Fibroblast of pulmonary artery (primary cell): ENCODE measurements at regions not wholly inside any gene's neighbourhood (a gene's known extent, or its start where the extent isn't known, plus 50 kb on each side); places are given as distances from the start of the nearest gene placed in this dataset.

ENCODE experiments used
- DNase-seq: peaks from one replicate; pipeline ENCODE4 v3.0.0-alpha.2; 2010; ENCODE audit warnings: low read depth
- H3K4me3 ChIP-seq: replicated peaks from 2 replicates; pipeline ENCODE4 v1.5.1; 2011; ENCODE audit warnings: low read depth, mild to moderate bottlenecking, control low read depth, low read length, moderate library complexity
- CTCF ChIP-seq: IDR thresholded peaks from 2 replicates; pipeline ENCODE4 v1.5.1; 2011; ENCODE audit warnings: mild to moderate bottlenecking, control low read depth, low read length, inconsistent platforms; ENCODE audit errors: missing control alignments

GRCh38 chr3:147529551-147529950, 120.4 kb downstream of the ZIC1 start:
- no peak for DNase-seq
- TF ChIP-seq CTCF = no peak
- H3K4me3 ChIP-seq = no peak overlapping the region

- TF ChIP-seq CTCF = no peak
- DNase-seq = no peak
- H3K4me3 ChIP-seq = no peak overlapping the region
Observed at GRCh38 chr3:147538034-147538433, 128.9 kb downstream of the ZIC1 start.

- DNase-seq = no peak
- TF ChIP-seq CTCF = no peak
- H3K4me3 ChIP-seq = no peak overlapping the region
Observed at GRCh38 chr3:147540921-147541320, 131.8 kb downstream of the ZIC1 start.

GRCh38 chr3:147544290-147544689, 135.1 kb downstream of the ZIC1 start:
- no peak overlapping the region for H3K4me3 ChIP-seq
- no peak for DNase-seq
- no peak for TF ChIP-seq CTCF

- no peak for TF ChIP-seq CTCF
- no peak for DNase-seq
- H3K4me3 ChIP-seq = no peak overlapping the region
Observed at GRCh38 chr3:147551491-147551890, 142.3 kb downstream of the ZIC1 start.

- H3K4me3 ChIP-seq = no peak overlapping the region
- no peak for DNase-seq
- no peak for TF ChIP-seq CTCF
Observed at GRCh38 chr3:147554332-147554731, 145.2 kb downstream of the ZIC1 start.

- DNase-seq = no peak
Observed at GRCh38 chr3:147572970-147573340, 163.8 kb downstream of the ZIC1 start.

More at GRCh38 chr3:147572970-147573340, 163.8 kb downstream of the ZIC1 start:
- H3K4me3 ChIP-seq = no peak overlapping the region
- no peak for TF ChIP-seq CTCF
